NCI-H510A treated with DMSO at 0.1 percent for 48 hours (cell line): ENCODE measurements at regions not wholly inside any gene's neighbourhood (a gene's known extent, or its start where the extent isn't known, plus 50 kb on each side); places are given as distances from the start of the nearest gene placed in this dataset.
A peak's percentile ranks its signal among the peaks of the same experiment; 100 is the strongest.
"Not testable (repeated sequence)": the region's sequence is repeated elsewhere in the genome, so short reads cannot be mapped to it uniquely, and the experiment has no call there.

Experiments
- DNase-seq: peaks from one replicate; lab custom pipeline; 2025; lab: John Stamatoyannopoulos, UW

GRCh38 chr5:51172903-51173626, 210.2 kb upstream of the ISL1 start:
- no peak for DNase-seq

- DNase-seq: no peak
These were observed 201.9 kb upstream of the ISL1 start for GRCh38 chr5:51181208-51181894.

GRCh38 chr5:51185850-51186329, 197.4 kb upstream of the ISL1 start:
- no peak for DNase-seq

- no peak for DNase-seq
These were observed 195.2 kb upstream of the ISL1 start for GRCh38 chr5:51188001-51188591.

- peak; percentile 46 for DNase-seq
These were observed 188.6 kb upstream of the ISL1 start for GRCh38 chr5:51194671-51195070.

GRCh38 chr5:51201024-51201423, 182.2 kb upstream of the ISL1 start:
- peak; percentile 50 for DNase-seq

GRCh38 chr5:51201708-51202107, 181.5 kb upstream of the ISL1 start:
- DNase-seq: no peak

GRCh38 chr5:51202161-51202560, 181.1 kb upstream of the ISL1 start:
- DNase-seq: no peak

GRCh38 chr5:51203598-51203997, 179.7 kb upstream of the ISL1 start:
- no peak for DNase-seq

- DNase-seq: no peak
These were observed 175.0 kb upstream of the ISL1 start for GRCh38 chr5:51208296-51208695.

- no peak for DNase-seq
These were observed 168.5 kb upstream of the ISL1 start for GRCh38 chr5:51214746-51215145.

GRCh38 chr5:51225789-51226742, 157.2 kb upstream of the ISL1 start:
- peak; percentile 12 for DNase-seq

- DNase-seq: no peak
These were observed 155.2 kb upstream of the ISL1 start for GRCh38 chr5:51227963-51228470.

- no peak for DNase-seq
These were observed 152.9 kb upstream of the ISL1 start for GRCh38 chr5:51230336-51230735.

GRCh38 chr5:51242456-51242855, 140.8 kb upstream of the ISL1 start:
- no peak for DNase-seq

GRCh38 chr5:51250957-51251356, 132.3 kb upstream of the ISL1 start:
- not testable (repeated sequence) for DNase-seq

GRCh38 chr5:51271261-51271660, 112.0 kb upstream of the ISL1 start:
- no peak for DNase-seq

- no peak for DNase-seq
These were observed 110.2 kb upstream of the ISL1 start for GRCh38 chr5:51273021-51273420.

GRCh38 chr5:51273871-51274270, 109.4 kb upstream of the ISL1 start:
- no peak for DNase-seq

- no peak for DNase-seq
These were observed 107.8 kb upstream of the ISL1 start for GRCh38 chr5:51275428-51275827.

GRCh38 chr5:51276250-51276649, 107.0 kb upstream of the ISL1 start:
- DNase-seq: no peak

- no peak for DNase-seq
These were observed 104.7 kb upstream of the ISL1 start for GRCh38 chr5:51278539-51278938.
